ENCODE measurements at regions not wholly inside any gene's neighbourhood (a gene's known extent, or its start where the extent isn't known, plus 50 kb on each side); places are given as distances from the start of the nearest gene placed in this dataset.
"Not testable (repeated sequence)": the region's sequence is repeated elsewhere in the genome, so short reads cannot be mapped to it uniquely, and the experiment has no call there.

DNA sequence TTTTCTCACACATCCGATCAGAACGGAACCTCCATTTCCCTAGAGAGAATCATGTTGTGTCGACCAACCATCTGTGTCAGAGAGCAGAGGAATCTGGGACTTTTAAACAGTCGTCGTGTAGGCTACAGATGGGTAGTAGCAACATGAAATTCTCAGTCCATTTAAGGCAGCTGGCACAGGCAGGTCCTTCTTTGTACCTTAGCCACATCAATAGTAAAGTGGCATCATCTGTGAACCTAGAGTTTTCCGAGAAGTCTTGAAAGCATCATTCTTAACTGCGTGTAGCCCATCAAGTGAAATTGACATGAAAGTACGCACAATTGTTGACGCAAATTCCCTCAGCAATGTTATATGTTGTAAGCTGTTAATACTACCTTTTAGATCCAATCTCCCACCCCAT, 114.5 kb upstream of the GRM7 start:
- Histone ChIP-seq H3K4me1 (no peaks in the 10 kb centered on the region), H3K27ac (no peak overlapping the region), H3K27me3 (ENCODE audit: low read depth) (no peaks in the 10 kb centered on the region), H3K36me3 (no peaks in the 10 kb centered on the region), H3K9me3 (no peaks in the 10 kb centered on the region), H3K4me3 (no peak overlapping the region)
- ATAC-seq (no peak), DNase-seq (no peak)
- intact Hi-C loops (cut with DNase I), result no loop called here
- TF ChIP-seq, protein P1, sequence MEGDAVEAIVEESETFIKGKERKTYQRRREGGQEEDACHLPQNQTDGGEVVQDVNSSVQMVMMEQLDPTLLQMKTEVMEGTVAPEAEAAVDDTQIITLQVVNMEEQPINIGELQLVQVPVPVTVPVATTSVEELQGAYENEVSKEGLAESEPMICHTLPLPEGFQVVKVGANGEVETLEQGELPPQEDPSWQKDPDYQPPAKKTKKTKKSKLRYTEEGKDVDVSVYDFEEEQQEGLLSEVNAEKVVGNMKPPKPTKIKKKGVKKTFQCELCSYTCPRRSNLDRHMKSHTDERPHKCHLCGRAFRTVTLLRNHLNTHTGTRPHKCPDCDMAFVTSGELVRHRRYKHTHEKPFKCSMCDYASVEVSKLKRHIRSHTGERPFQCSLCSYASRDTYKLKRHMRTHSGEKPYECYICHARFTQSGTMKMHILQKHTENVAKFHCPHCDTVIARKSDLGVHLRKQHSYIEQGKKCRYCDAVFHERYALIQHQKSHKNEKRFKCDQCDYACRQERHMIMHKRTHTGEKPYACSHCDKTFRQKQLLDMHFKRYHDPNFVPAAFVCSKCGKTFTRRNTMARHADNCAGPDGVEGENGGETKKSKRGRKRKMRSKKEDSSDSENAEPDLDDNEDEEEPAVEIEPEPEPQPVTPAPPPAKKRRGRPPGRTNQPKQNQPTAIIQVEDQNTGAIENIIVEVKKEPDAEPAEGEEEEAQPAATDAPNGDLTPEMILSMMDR (IDR thresholded peaks at IDR 0.05), result no peak

DNA sequence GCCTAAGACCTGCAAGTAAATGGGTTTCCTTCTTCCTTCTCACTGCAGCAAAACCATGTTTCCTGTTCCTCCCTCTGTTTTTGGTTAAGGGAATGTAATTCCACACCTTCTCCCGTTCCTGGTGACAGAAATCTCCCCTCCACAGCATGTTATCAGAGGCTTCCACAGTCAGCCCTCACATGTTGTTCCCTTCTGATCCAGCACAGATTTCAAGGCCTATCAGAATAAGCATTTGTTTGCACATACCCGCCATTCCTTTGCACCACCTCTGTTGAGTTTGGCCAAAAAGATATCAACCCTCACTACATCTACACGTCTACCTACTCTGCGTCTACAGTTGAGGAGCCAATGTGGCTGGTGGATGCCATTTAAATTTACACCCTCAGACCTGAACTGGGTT, 113.9 kb upstream of the GRM7 start:
- TF ChIP-seq, protein P1 (IDR thresholded peaks at IDR 0.05), result no peak
- Histone ChIP-seq H3K27me3 (ENCODE audit: low read depth) (no peaks in the 10 kb centered on the region), H3K27ac (no peak overlapping the region), H3K36me3 (no peaks in the 10 kb centered on the region), H3K4me3 (no peak overlapping the region), H3K9me3 (no peaks in the 10 kb centered on the region), H3K4me1 (no peaks in the 10 kb centered on the region)
- intact Hi-C loops (cut with DNase I), result no loop called here
- no peak for ATAC-seq
- no peak for DNase-seq

DNA sequence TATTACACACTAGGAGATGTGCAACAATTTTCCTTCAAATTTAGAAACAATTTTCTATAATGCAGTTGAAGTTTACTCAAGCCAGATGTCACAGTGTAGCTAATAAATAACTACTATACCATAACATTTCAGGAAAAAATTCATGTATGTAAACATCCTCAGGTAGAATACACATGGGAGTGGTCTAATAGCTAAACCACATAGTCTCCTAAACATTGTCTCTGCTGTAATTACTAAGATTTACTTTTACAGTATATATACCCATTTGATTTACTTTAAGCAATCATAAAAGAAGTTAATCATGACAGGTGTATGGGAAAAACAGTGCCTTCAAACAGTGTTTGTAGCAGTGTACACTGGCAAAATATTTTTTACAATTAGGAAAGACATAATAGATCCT, 110.1 kb upstream of the GRM7 start:
- ATAC-seq (no peak), DNase-seq (no peak)
- TF ChIP-seq, protein P1 (IDR thresholded peaks at IDR 0.05), result no peak
- Histone ChIP-seq H3K36me3 (no peaks in the 10 kb centered on the region), H3K4me3 (no peak overlapping the region), H3K4me1 (no peaks in the 10 kb centered on the region), H3K27ac (no peak overlapping the region), H3K27me3 (ENCODE audit: low read depth) (no peaks in the 10 kb centered on the region), H3K9me3 (peaks cover 6% of the 10 kb centered on the region)
- intact Hi-C loops (cut with DNase I), result no loop called here

DNA sequence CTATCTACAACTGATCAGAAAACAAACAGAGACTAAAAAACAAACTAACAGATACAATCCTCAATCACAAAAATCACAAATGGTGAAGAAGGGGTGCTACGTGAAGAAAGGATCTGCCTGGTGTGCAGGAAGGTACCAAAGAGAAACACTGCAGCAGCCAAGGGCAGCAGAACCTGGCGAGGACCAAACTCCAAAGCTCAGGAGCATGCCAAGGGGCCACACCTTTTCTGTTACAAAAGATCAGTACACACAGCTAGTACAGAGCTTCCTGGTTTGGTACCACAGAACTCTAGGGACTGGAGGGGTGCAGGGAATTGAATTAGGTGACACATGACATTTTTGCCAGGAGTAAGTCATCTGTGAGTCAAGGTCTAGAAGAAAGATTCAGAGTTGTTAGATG, 107.4 kb upstream of the GRM7 start:
- H3K36me3 ChIP-seq, result no peaks in the 10 kb centered on the region
- no peak overlapping the region for H3K4me3 ChIP-seq
- peaks cover 6% of the 10 kb centered on the region for H3K9me3 ChIP-seq
- TF ChIP-seq, protein P1 (IDR thresholded peaks at IDR 0.05), result no peak
- ATAC-seq, result no peak
- no peak overlapping the region for H3K27ac ChIP-seq
- no peak for DNase-seq
- H3K4me1 ChIP-seq, result no peaks in the 10 kb centered on the region
- intact Hi-C loops (cut with DNase I), result no loop called here
- no peaks in the 10 kb centered on the region for H3K27me3 ChIP-seq (ENCODE audit: low read depth)

DNA sequence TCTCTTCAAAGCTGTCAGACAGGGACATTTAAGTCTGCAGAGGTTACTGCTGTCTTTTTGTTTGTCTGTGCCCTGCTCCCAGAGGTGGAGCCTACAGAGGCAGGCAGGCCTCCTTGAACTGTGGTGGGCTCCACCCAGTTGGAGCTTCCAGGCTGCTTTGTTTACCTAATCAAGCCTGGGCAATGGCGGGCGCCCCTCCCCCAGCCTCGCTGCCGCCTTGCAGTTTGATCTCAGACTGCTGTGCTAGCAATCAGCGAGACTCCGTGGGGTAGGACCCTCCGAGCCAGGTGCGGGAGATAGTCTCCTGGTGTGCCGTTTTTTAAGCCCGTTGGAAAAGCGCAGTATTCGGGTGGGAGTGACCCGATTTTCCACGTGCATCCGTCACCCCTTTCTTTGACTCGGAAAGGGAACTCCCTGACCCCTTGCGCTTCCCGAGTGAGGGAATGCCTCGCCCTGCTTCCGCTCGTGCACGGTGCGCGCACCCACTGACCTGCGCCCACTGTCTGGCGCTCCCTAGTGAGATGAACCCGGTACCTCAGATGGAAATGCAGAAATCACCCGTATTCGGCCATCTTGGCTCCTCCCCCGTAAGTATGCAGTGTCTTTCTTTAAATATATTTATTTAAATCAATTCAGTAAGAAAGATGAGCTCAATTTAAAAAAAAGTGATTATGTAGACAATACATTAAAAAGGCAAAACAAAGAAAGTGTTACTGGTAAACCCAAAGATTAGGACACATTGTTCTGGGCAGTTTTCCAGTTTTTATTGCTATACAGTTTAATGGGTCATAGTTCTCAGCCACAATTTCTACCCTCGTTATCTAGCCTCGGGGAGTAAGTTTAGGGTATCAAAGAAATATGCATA, 91.2 kb upstream of the GRM7 start:
- H3K27ac ChIP-seq; H3K4me1 ChIP-seq; H3K27me3 ChIP-seq (ENCODE audit: low read depth); H3K4me3 ChIP-seq; H3K36me3 ChIP-seq; DNase-seq; intact Hi-C loops (cut with DNase I); H3K9me3 ChIP-seq; ATAC-seq: not testable (repeated sequence)

DNA sequence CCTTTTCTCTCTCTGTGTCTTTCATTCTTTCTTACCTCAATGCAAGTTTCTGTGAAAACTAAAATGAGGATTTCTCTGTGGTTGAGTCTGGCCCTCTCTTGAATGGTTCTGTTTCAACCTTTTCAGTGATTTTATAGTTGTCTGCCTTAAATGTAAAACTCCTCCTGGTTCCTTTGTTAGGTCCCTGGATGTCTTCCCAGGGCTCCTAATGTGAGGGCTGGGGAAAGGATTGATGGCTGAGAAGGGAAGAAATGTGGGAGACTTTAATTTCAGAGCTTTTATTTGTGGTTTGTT, 90.6 kb upstream of the GRM7 start:
- no peaks in the 10 kb centered on the region for H3K9me3 ChIP-seq
- ATAC-seq (no peak), DNase-seq (no peak)
- no peaks in the 10 kb centered on the region for H3K4me1 ChIP-seq
- no peak overlapping the region for H3K27ac ChIP-seq
- no peaks in the 10 kb centered on the region for H3K27me3 ChIP-seq (ENCODE audit: low read depth)
- no peak overlapping the region for H3K4me3 ChIP-seq
- no peaks in the 10 kb centered on the region for H3K36me3 ChIP-seq
- intact Hi-C loops (cut with DNase I), result no loop called here
- TF ChIP-seq, protein P1 (IDR thresholded peaks at IDR 0.05), result no peak
